Transverse colon (tissue), 3 donors: ENCODE measurements at regions not wholly inside any gene's neighbourhood (a gene's known extent, or its start where the extent isn't known, plus 50 kb on each side); places are given as distances from the start of the nearest gene placed in this dataset.

ENCODE experiments used
- POLR2A ChIP-seq: fragments of 450-650 bp; IDR thresholded peaks from one replicate; pipeline ENCODE4 v1.6.1; 2016; ENCODE audit warnings: antibody characterized with exemption, mild to moderate bottlenecking, moderate library complexity
- TF ChIP-seq, protein P1 (sequence below), 5 experiments: fragments of 200-600 bp in 3 of 5; fragments of 450-650 bp in 2 of 5; sonication (generic) in 3 of 5; IDR thresholded peaks; 1 replicate in 2 of 5; 2 replicates in 3 of 5; pipeline ENCODE4 v1.5.1; 2016 to 2017; ENCODE audit warnings: antibody characterized with exemption in 5 of 5, inconsistent platforms in 3 of 5, mild to moderate bottlenecking in 2 of 5, moderate library complexity in 1 of 5

DNA sequence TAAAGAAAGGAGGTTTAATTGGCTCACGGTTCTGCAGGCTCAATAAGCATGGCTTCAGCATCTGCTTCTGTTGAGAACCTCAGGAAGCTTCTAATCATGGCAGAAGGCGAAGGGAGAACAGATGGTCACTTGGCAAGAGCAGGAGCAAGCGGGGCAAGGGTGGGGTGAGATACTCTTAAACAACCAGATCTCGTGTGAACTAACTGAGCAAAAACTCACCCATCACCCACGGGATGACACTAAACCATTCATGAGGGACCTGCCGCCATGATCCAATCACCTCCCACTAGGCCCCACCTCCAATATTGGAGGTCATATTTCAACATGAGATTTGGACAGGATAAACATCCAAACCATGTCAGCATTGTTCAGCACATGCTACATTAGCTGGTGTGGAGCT is 89.1 kb upstream of the HAND1 start:
- TF ChIP-seq, protein P1, sequence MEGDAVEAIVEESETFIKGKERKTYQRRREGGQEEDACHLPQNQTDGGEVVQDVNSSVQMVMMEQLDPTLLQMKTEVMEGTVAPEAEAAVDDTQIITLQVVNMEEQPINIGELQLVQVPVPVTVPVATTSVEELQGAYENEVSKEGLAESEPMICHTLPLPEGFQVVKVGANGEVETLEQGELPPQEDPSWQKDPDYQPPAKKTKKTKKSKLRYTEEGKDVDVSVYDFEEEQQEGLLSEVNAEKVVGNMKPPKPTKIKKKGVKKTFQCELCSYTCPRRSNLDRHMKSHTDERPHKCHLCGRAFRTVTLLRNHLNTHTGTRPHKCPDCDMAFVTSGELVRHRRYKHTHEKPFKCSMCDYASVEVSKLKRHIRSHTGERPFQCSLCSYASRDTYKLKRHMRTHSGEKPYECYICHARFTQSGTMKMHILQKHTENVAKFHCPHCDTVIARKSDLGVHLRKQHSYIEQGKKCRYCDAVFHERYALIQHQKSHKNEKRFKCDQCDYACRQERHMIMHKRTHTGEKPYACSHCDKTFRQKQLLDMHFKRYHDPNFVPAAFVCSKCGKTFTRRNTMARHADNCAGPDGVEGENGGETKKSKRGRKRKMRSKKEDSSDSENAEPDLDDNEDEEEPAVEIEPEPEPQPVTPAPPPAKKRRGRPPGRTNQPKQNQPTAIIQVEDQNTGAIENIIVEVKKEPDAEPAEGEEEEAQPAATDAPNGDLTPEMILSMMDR (IDR thresholded peaks at IDR 0.05): no peak
- no peak for TF ChIP-seq POLR2A
